COR-L47 (cell line): ENCODE measurements at regions not wholly inside any gene's neighbourhood (a gene's known extent, or its start where the extent isn't known, plus 50 kb on each side); places are given as distances from the start of the nearest gene placed in this dataset.

Source experiments
- DNase-seq: peaks from one replicate; lab custom pipeline; 2025; lab: John Stamatoyannopoulos, UW

GRCh38 chr3:19093084-19093483 is 55.2 kb upstream of the KCNH8 start:
- DNase-seq, result no peak

GRCh38 chr3:19077388-19077787 is 70.9 kb upstream of the KCNH8 start:
- DNase-seq, result no peak

GRCh38 chr3:19075037-19075436 is 73.3 kb upstream of the KCNH8 start:
- no peak for DNase-seq

- no peak for DNase-seq
Measured at GRCh38 chr3:19074257-19074900, 73.9 kb upstream of the KCNH8 start.

- DNase-seq, result no peak
Measured at GRCh38 chr3:19073341-19074105, 74.8 kb upstream of the KCNH8 start.

- DNase-seq, result no peak
Measured at GRCh38 chr3:19070325-19070724, 78.0 kb upstream of the KCNH8 start.

- DNase-seq, result no peak
Measured at GRCh38 chr3:19065027-19065426, 83.3 kb upstream of the KCNH8 start.

GRCh38 chr3:19063936-19064335 is 84.4 kb upstream of the KCNH8 start:
- no peak for DNase-seq

- no peak for DNase-seq
Measured at GRCh38 chr3:19060404-19060803, 87.9 kb upstream of the KCNH8 start.

GRCh38 chr3:19052874-19053273 is 95.4 kb upstream of the KCNH8 start:
- no peak for DNase-seq

- no peak for DNase-seq
Measured at GRCh38 chr3:19046440-19046839, 101.9 kb upstream of the KCNH8 start.

GRCh38 chr3:19030522-19030839 is 117.8 kb upstream of the KCNH8 start:
- DNase-seq, result no peak

- DNase-seq, result no peak
Measured at GRCh38 chr3:19029837-19030521, 118.3 kb upstream of the KCNH8 start.

GRCh38 chr3:19025441-19025840 is 122.9 kb upstream of the KCNH8 start:
- no peak for DNase-seq

- DNase-seq, result no peak
Measured at GRCh38 chr3:19022546-19022945, 125.8 kb upstream of the KCNH8 start.

GRCh38 chr3:19016851-19017250 is 131.5 kb upstream of the KCNH8 start:
- no peak for DNase-seq

- no peak for DNase-seq
Measured at GRCh38 chr3:19013879-19014278, 134.4 kb upstream of the KCNH8 start.

- DNase-seq, result no peak
Measured at GRCh38 chr3:19012846-19013245, 135.5 kb upstream of the KCNH8 start.

GRCh38 chr3:19002606-19003005 is 145.7 kb upstream of the KCNH8 start:
- no peak for DNase-seq

- DNase-seq, result no peak
Measured at GRCh38 chr3:18998069-18998468, 150.2 kb upstream of the KCNH8 start.

- no peak for DNase-seq
Measured at GRCh38 chr3:18992709-18993108, 155.6 kb upstream of the KCNH8 start.

- no peak for DNase-seq
Measured at GRCh38 chr3:18989237-18989795, 159.0 kb upstream of the KCNH8 start.

- peak; percentile 33 for DNase-seq
Measured at GRCh38 chr3:18988614-18989229, 159.6 kb upstream of the KCNH8 start.
